Left renal cortex interstitium (tissue), 4 donors: ENCODE measurements at regions not wholly inside any gene's neighbourhood (a gene's known extent, or its start where the extent isn't known, plus 50 kb on each side); places are given as distances from the start of the nearest gene placed in this dataset.

ENCODE experiments used
- DNase-seq, 4 donors: peaks; one replicate each; pipeline ENCODE4 v3.0.0-alpha.2; 2013; ENCODE audit warnings: low read depth in 4 of 4, low spot score in 2 of 4, missing footprints in 1 of 4

DNA sequence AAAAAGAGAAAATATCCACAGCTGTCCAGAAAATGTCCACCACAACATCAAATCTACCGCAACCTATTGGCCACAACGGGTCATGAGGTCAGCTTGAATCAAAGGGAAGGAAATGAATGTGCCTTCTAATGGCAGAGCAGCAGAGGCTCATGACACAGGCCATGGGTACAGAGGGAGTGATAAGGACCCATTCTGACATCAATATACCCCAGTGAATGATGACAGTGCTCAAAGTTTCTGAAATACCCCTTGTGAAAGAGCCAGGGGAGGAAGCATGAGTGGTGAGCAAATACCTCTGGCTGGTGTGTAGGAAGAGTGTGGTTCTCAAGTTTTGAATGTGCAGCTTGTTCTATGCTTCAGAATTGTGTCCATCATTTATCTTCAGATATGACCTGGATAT is 348.2 kb downstream of the IRX1 start:
- no peak for DNase-seq

DNA sequence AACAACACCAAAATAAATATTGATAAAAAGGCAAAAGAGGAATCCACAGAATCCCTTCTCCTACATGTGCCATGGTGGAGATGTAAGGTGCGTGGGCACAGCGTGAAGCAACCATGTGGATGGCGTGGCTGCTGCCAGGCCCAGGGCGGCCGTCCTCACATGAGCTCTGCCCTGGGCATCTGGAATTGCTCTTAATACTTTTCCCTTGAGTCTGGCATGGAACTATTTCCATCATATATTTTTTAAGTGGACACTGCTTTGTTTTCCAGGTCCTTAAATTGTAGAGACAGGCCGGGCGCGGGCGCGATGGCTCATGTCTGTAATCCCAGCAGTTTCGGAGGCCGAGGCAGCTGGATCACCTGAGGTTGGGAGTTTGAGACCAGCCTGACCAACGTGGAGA is 349.3 kb downstream of the IRX1 start:
- no peak for DNase-seq

DNA sequence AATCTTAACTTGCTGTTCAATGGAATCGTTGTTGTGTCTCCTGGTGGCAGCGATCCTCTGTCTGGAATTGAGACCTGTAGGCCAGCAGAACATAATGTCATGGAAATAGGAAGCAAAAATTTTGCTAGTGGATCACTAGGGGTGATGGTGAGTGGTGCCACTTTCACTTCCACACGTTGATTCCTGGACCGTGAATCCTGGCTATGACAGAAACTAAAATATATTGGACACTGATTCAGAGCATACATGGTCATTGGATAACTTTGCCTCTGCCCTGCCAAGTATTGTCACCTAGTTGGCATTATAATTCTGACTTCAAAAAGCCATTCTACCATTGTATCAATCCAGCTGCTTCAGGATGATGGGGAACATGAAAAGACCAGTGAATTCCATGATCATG is 353.2 kb downstream of the IRX1 start:
- no peak for DNase-seq

DNA sequence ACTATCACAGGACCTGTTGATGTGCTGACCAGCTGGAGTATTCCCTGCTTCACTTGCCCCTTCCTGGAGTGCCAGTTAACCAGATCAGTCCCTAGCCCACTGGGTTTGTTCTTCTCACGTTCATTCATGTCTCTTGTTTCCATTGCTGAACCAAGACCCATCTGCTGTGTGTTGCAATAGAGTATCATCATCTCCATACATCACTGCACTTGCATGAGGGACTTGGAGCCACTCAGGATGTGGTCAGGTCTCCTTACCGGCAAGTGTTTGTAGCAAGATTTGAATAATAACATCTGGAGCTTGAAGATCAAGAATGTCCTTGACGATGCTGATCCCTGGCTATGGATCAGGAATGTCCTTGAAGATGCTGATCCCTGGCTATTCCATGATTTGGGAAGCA is 358.6 kb downstream of the IRX1 start:
- no peak for DNase-seq

DNA sequence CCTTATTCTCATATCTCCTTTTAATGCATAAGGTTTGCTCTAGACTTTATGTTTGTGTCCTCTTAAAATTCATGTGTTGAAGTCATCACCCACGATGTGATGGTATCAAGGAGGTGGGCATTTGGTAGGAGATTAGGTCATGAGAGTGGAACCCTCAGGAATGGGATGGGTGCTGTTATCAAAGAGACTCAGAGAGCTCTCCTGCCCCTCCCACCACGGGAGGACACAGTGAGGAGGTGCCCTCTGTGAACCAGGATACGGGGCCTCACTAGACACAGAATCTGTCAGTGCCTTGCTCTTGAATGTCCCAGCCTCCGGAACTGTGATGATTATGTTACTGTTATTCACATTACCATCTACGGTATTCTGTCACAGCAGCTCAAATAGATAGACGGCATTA is 359.0 kb downstream of the IRX1 start:
- DNase-seq: no peak

DNA sequence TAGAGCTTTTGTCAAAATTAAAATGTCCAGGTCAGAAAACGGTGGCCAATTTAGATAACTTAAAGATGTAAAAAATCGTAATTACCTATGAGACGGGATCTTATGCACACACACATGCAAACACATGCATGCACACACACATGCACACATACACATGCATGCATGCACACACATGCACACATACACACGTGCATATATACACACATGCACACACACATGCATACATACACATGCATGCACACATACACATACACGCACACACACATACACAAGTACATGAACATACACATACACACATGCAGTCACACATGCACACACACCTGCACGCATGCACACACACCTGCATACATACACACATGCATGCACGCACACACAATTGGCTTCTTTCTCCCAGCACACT is 362.0 kb downstream of the IRX1 start:
- DNase-seq: no peak

DNA sequence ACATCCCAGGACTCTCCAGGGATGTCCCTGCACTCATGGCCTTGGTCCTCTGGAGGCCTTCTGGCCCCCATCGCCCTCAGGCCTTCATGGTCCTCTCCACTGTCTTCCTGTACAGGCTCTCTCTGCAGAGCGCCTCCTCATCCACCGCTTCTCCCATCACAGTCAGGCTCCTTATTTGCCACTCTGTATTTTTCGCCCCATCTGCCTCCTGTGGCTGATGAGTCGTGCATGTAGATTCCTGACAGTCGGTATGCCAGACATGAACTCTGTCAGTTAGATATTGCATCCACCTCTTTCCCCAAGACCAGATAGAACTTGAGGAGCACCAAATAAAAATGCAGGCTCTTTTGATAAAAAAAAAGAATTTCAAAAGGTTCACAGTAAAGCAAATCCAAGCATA is 362.8 kb downstream of the IRX1 start:
- DNase-seq: no peak

DNA sequence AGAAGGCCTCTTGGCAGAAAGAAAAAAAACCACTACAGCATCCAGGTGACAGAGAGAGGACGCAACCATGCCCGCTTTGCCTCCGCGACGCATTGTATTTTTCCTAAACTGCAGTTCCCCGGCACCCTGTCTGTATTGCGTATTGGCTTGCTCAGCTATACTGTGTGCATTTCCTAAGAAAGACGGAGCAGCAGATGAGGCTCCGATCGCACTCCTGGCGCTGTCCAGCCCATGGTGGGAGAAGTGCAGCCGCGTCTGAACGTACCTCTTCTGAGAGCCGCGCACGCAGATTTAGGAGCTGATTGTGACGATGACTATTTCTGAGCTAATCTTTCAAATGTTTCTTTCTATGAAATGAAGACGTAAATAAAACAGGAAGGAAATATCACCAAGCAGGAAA is 366.5 kb downstream of the IRX1 start:
- DNase-seq: no peak

DNA sequence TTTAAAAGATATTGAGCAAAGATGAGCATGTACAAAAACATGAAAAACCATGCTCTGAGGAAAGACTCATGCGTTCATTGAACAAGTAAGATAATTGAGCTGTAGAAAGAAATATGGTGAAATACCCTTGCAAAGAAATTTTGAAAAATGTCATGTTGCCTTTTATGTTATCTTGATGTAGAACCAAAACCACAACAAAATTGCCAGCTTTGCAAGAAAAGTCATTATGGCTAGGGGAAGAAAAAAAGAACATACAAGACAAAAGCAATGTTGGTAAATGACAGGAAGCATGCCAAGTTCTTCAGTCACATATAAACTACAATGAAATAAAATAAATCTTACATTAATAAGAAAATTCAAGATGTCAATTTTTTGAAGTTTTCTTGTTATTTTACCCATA is 368.0 kb downstream of the IRX1 start:
- no peak for DNase-seq

DNA sequence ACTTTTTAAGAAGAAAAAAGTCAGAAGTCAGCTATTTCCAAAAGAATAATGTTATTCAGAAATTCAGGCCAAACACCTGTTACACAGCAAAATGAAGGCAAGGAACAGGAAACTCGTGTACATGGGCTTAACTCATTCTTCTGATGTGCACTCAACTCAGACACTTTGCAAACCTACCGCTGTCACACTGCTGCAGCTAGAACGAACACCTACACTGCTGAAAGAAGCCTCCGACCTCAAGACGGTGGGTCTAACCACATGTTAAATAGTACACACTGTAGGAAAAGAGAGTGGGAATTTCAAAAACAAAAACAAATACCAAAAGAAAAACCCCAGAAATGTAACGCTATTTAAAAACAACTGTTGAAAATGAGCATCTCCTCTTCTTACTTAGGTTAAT is 384.5 kb downstream of the IRX1 start:
- DNase-seq: no peak

DNA sequence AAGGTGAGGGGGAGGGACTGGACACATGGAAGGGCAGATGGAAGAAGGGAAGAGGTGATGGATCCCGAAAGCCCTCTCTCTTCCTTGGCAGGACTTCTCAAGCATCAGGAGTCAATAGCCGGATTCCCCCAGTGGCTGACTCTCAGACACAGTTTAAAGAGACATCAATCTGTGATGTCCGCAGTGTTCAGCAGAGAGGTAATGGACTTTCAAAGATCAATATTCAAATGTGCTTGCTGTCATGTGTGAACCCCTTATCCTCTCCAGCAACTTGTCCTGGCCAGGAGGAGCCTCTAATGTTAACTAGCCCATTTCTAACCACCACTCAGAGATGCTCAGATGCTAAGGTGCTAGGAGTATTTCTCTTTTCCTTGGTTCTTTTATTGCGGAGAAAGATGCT is 392.2 kb downstream of the IRX1 start:
- DNase-seq: no peak

DNA sequence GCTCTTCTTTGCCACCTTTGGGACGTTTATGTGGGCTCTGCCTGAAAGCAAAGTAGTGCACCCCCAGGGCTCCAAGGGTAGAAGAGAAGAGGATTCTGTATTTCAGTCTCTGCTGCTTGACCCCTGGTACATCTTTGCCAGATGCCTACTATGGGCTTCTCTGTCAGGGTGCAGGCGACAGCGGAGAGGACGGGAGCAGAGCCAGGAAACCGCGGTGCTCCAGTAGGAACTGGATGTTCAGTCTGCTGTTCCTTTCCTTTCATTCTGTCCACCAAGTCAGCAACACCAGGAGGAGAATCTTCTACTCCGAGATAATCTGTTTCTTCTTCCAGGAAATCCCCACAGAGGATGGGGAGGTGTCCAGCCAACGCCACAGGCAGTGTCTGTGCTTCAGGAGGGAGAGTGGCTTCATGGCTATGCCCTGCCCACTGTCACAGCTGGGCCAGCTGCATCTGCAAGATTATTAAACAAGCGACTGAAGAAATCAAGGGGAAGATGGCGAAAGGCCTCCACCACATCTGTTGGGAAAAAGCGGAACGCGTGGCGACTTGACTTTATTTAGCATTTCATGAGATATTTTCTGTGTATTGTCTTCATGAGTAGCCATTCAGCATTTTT is 398.3 kb downstream of the IRX1 start:
- DNase-seq: no peak

DNA sequence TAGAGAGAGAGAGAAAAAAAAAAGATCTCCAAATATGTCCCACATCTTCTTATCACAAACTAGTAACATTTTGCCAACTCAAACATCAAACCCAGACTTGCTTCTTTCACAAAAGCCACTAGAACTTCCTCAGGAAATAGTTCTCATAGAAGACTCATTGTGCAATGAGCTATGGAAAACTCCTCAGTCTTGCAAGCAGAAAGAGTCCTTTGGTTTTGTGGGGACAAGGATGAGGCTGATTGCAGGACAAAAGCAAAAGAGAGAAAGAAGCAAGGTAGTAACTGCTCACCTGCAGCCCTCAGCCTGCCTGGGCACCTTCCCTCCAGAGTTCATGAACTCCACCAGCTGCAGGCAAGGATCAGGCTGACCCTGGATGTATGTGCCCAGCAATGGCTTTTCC is 399.0 kb downstream of the IRX1 start:
- DNase-seq: no peak

DNA sequence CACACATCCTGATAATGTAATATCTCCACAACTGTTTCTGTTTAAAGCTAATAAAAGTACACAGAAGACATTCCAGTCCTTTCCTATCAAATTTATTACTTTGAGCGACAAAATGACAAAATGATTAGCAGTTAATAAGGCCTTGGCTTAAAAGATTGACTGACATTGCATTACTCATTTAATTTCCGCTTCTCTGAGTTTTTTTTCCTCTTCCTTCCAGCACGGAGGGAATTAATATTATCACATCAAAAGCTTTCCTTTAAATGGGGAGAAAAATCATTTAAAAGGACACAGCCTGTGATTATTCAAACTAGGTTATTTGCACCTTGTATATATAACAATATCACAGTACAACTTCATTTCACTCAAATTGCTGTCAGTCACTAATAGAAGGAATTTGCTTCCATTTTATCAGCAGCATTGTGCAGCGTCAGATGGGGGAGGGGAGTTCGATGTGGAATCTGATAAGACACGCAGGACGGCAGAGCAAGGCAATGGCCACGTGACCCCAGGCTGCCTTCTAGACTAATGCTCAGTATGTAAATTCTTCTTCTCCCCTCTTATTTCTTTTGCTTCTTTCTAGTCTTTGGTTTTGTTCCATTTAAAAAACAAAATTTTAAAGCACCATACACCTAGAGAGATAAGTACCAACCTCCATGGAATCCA is 400.5 kb downstream of the IRX1 start:
- DNase-seq: no peak

DNA sequence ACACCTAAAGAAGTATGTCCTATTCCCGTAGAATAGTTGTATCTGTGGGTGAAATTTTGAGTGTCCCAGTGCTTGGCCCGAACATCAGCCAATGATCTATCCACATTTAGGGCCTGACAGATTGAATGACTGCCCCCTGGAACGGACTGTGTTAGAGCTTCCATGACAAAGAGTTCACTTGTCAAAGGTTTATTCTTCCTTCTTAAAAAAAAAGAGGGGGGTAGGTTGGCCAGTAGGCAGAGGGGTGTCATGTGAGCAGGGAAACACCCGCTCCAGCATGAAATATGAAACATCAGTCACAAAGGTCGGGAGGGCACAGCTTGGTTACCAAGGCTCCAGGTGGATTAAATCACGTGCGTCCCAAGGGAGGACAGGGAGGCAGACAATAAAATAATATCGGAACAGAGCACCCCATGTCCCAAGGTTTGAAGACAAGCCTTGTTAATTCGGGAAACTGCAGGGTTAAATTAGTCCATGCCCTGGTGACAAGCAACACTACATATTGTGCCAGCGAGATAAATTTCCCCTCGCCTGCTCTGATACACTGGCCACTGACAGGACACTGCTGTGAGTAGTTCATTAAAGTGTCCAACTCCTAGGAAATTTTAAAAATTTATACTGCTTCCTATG is 401.2 kb downstream of the IRX1 start:
- DNase-seq: peak in 1 of 4 donors; percentile 23

DNA sequence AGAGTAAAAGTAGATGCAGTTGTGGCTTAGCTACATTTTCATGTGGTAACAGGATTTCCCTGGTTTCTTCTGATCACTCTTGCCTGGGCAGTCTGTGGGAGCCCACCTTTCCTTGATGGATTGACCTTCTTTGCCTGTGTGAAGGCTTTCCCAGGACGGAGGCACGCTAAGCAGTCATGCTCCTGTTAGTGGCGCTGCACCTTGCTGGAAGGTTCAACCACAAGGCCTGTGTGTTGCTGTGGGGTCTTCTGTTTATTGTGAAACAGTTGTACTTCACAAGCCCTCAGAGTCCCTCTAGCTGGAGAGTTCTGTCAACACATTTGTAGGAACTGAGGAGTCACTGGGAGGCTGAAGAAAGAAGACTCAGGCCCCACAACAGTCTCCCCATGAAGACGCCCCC is 402.0 kb downstream of the IRX1 start:
- no peak for DNase-seq

DNA sequence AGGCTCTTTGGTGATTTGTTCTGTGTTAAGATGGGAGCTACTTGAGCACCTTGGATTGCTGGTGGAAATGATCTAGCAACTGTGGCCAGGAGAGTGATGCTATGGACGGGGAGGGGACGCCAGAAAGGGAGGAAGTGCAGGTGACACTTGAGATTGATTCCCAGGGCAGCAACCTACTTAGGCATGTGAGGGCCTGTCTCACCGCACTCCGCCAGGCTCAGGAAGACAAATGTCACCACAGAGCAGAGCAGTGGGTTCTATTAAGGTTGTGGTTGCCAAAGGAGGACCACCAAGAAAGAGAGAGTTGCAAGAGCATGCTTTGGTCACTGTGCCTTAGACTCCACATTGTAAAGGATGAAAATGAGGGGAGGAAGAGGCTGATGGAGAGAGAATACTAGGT is 404.3 kb downstream of the IRX1 start:
- DNase-seq: no peak

DNA sequence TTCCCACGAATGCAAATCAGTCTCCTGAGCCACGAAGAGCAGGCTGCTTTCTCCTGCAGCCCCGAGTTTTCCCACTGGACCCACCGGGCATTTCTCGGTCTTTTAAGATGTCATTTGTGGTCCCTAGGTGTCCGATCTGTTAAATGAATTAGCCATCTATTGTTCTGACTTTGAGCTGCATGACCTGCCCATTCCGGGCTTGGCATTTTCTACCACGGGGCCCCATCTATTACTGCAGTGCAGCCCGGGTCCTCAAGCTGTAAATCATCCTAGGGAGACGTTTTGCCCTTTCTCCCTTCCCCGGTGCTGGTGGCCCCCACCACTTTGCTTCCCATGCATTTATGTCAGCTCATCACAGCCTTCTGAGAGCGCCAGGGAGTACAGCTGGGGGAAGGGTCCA is 405.4 kb downstream of the IRX1 start:
- DNase-seq: no peak

DNA sequence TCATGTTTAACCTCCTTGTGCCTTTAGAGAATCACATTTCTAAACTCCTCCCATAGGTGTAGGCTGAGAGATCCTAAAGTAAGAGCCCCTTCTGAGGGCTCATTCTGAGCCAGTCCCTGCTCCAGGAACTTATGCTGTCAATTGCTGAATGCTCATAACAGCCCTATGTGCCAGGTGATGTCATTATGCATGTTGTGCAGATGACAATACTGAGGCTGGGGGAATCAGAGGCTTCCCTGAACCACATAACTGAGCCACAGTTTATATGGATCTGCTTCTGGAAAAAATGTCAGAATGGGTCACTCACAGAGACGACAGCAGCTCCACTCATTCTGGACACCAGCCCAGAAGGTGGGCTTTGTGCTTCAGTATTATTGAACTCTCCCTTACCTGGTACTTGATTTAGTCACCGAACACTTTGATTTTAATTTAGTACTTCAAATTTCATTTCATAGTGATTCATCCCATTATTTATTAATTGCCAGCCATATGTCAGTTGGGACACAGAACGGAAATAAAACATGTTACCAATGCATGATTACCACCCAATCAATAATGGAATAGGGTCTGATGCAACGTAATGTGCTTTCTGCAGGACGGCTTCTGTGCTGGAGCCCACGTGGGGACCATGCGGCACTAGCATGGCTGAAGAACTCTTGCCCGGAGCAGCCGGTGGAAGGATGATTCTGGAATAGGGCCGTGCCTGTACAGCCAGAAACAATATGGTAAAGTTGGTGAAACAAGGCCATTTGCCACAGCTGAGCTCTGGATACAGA is 406.3 kb downstream of the IRX1 start:
- no peak for DNase-seq

DNA sequence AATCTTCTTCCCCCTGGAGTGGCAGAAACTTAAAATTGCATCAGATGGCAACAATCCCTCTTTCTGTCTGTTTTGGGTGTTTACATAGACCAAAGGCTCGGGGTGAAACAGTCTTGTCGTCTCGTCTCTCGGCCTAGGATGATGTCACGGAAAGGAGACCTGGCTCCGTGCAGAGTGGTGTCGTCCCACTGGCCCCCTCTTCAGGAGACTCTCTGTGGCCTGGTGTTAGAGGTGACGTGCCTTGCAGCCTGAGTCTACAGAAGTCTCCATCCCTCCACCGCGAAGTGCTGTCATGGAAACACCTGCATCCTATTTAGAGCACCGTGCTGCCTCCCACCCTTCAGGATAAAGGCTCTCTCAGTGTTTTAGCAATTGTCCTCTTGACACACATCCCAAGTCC is 409.7 kb downstream of the IRX1 start:
- no peak for DNase-seq

DNA sequence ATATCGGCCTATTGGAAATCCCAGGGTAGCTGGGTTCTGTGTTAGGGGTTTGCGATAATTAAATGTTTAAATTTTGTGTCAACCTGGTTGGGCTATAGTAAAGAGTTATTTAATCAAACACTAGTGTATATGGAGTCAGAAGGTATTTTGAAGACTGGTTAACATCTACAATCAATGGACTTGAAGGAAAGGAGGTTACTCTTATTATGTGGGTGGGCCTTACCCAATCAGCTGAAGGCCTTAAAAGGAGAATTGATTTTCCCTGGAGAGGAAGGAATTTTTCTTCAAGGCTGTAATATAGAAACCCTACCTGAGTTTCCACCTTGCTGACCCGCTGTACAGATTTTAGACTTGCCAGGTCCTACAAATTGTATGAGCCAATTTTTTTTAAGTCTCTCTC is 411.4 kb downstream of the IRX1 start:
- no peak for DNase-seq

DNA sequence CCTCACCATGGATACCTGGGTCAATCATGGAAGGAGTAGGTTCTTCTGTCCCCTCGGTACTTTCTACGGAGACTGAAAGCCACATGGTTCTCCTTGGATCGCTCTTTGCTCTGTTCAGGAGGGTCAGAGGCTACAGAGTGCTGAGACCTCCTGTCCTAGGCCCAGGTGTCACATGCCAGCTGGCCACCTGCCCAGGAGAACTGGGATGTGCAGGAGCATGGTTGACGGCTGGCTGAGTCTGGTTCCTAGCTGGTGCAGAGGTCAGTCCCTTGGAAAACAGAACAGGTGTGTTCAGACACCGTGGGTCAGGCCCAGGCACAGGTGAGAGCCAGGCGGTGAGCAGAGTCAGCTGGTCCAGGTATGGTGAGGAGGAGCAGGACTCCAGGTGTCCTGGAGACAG is 416.3 kb downstream of the IRX1 start:
- no peak for DNase-seq
